ENCODE measurements at regions not wholly inside any gene's neighbourhood (a gene's known extent, or its start where the extent isn't known, plus 50 kb on each side); places are given as distances from the start of the nearest gene placed in this dataset.

DNA sequence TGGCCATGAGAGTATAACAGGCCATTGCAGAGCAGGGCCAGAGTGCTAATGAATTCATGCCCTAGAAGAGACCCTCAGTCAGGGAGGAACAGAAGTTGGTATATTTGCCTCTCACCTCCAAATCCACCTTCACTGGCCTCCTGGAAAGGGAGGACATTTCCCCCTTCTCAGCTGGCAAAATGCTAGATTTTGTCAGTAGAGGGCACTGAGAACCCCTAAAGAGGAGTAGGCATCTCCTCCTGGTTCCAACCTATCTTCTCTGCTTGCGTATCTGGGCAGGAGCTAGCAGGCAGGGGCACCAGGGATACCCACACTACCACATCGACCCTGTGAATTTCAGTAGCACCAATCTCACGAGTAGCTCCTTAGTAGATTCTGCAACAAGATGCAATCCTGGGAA is 79.8 kb upstream of the GHITM start:
- intact Hi-C loops (cut with micrococcal nuclease) = no loop called here
- Mint-ChIP-seq H3K9me3 (peaks cover 0 to 2% (median 0%) of the 10 kb centered on the region in 7 donors), H3K4me1 (no peaks in the 10 kb centered on the region), H3K27ac (no peak overlapping the region), H3K27me3 (ENCODE audit: low read depth in 3 of 3) (peaks cover 0 to 1% (median under 1%) of the 10 kb centered on the region in 3 donors), H3K36me3 (no peaks in the 10 kb centered on the region), H3K4me3 (no peak overlapping the region)
- no peak overlapping the region for H2AFZ ChIP-seq (ENCODE audit: insufficient read depth, low read depth, low read length, poor library complexity, severe bottlenecking)
- no peaks in the 10 kb centered on the region for H3K9me3 ChIP-seq (replicated peaks in 1 of 2; ENCODE audit: control insufficient read depth in 1 of 2, insufficient read depth in 1 of 2, low read length in 2 of 2)
- H3K27ac ChIP-seq (ENCODE audit: low read depth in 1 of 2, low read length in 2 of 2) = no peak overlapping the region
- H3K79me2 ChIP-seq (ENCODE audit: insufficient read depth, low read length) = no peaks in the 10 kb centered on the region
- WGBS (ENCODE audit: insufficient coverage) = 83% methylated on average over 3 of the region's 3 CpGs
- H3K4me1 ChIP-seq (ENCODE audit: control insufficient read depth in 1 of 2, insufficient read depth in 2 of 2, low read length in 2 of 2) = no peaks in the 10 kb centered on the region
- no peak overlapping the region for H3K4me3 ChIP-seq (replicated peaks in 1 of 3; ENCODE audit: low read depth in 2 of 3, low read length in 3 of 3)
- no peaks in the 10 kb centered on the region for H3K36me3 ChIP-seq (replicated peaks in 1 of 2; ENCODE audit: control insufficient read depth in 1 of 2, insufficient read depth in 2 of 2, low read length in 2 of 2)
- no peak overlapping the region for H3K9ac ChIP-seq (ENCODE audit: insufficient read depth, low read length, poor library complexity, severe bottlenecking)
- H3K4me2 ChIP-seq (replicated peaks; ENCODE audit: extremely low read depth, low read length, poor library complexity, severe bottlenecking) = no peak overlapping the region
- no peaks in the 10 kb centered on the region for H3K27me3 ChIP-seq (ENCODE audit: control insufficient read depth in 2 of 2, insufficient read depth in 2 of 2, low read length in 2 of 2)
- DNase-seq = no peak
- H4K20me1 ChIP-seq (ENCODE audit: insufficient read depth, low read length) = no peaks in the 10 kb centered on the region
- TF ChIP-seq, protein P1, sequence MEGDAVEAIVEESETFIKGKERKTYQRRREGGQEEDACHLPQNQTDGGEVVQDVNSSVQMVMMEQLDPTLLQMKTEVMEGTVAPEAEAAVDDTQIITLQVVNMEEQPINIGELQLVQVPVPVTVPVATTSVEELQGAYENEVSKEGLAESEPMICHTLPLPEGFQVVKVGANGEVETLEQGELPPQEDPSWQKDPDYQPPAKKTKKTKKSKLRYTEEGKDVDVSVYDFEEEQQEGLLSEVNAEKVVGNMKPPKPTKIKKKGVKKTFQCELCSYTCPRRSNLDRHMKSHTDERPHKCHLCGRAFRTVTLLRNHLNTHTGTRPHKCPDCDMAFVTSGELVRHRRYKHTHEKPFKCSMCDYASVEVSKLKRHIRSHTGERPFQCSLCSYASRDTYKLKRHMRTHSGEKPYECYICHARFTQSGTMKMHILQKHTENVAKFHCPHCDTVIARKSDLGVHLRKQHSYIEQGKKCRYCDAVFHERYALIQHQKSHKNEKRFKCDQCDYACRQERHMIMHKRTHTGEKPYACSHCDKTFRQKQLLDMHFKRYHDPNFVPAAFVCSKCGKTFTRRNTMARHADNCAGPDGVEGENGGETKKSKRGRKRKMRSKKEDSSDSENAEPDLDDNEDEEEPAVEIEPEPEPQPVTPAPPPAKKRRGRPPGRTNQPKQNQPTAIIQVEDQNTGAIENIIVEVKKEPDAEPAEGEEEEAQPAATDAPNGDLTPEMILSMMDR (IDR thresholded peaks at IDR 0.05) = no peak

GRCh38 chr10:84063440-84063839 is 75.9 kb upstream of the GHITM start:
- TF ChIP-seq, protein P1 (IDR thresholded peaks at IDR 0.05) = no peak
- no peaks in the 10 kb centered on the region for H4K20me1 ChIP-seq (ENCODE audit: insufficient read depth, low read length)
- no peak overlapping the region for H3K27ac ChIP-seq (ENCODE audit: low read depth in 1 of 2, low read length in 2 of 2)
- no peaks in the 10 kb centered on the region for H3K9me3 ChIP-seq (replicated peaks in 1 of 2; ENCODE audit: control insufficient read depth in 1 of 2, insufficient read depth in 1 of 2, low read length in 2 of 2)
- Mint-ChIP-seq H3K9me3 (peaks cover 0 to 4% (median 2%) of the 10 kb centered on the region in 7 donors), H3K4me3 (no peak overlapping the region), H3K27me3 (ENCODE audit: low read depth in 3 of 3) (peaks cover 0 to 7% (median 1%) of the 10 kb centered on the region in 3 donors), H3K27ac (no peak overlapping the region), H3K36me3 (no peaks in the 10 kb centered on the region), H3K4me1 (no peaks in the 10 kb centered on the region)
- H3K79me2 ChIP-seq (ENCODE audit: insufficient read depth, low read length) = no peaks in the 10 kb centered on the region
- intact Hi-C loops (cut with micrococcal nuclease) = no loop called here
- no peak overlapping the region for H2AFZ ChIP-seq (ENCODE audit: insufficient read depth, low read depth, low read length, poor library complexity, severe bottlenecking)
- H3K9ac ChIP-seq (ENCODE audit: insufficient read depth, low read length, poor library complexity, severe bottlenecking) = no peak overlapping the region
- H3K27me3 ChIP-seq (ENCODE audit: control insufficient read depth in 2 of 2, insufficient read depth in 2 of 2, low read length in 2 of 2) = no peaks in the 10 kb centered on the region
- no peak overlapping the region for H3K4me3 ChIP-seq (replicated peaks in 1 of 3; ENCODE audit: low read depth in 2 of 3, low read length in 3 of 3)
- H3K36me3 ChIP-seq (replicated peaks in 1 of 2; ENCODE audit: control insufficient read depth in 1 of 2, insufficient read depth in 2 of 2, low read length in 2 of 2) = no peaks in the 10 kb centered on the region
- H3K4me2 ChIP-seq (replicated peaks; ENCODE audit: extremely low read depth, low read length, poor library complexity, severe bottlenecking) = no peak overlapping the region
- no peak for DNase-seq
- H3K4me1 ChIP-seq (ENCODE audit: control insufficient read depth in 1 of 2, insufficient read depth in 2 of 2, low read length in 2 of 2) = no peaks in the 10 kb centered on the region

All from CD14-positive monocyte (primary cell).